Gastroesophageal sphincter (tissue), 3 donors: ENCODE measurements at regions not wholly inside any gene's neighbourhood (a gene's known extent, or its start where the extent isn't known, plus 50 kb on each side); places are given as distances from the start of the nearest gene placed in this dataset.

Experiments used
- CTCF ChIP-seq, 4 experiments: fragments of 200-600 bp in 2 of 4; fragments of 450-650 bp in 2 of 4; sonication (generic) in 1 of 4; IDR thresholded peaks; one replicate each; pipeline ENCODE4 v1.5.1; 2017 to 2019; ENCODE audit warnings: antibody characterized with exemption in 4 of 4, mild to moderate bottlenecking in 2 of 4, moderate library complexity in 2 of 4
- EP300 ChIP-seq: sonication (generic); formaldehyde crosslinking; IDR thresholded peaks from one replicate; pipeline ENCODE4 v1.6.1; 2017; ENCODE audit warnings: antibody characterized with exemption, mild to moderate bottlenecking
- POLR2A ChIP-seq, 2 donors: fragments of 450-650 bp; IDR thresholded peaks; one replicate each; pipeline ENCODE4 v1.6.1; 2017; ENCODE audit warnings: antibody characterized with exemption in 2 of 2, mild to moderate bottlenecking in 2 of 2, moderate library complexity in 1 of 2
- POLR2AphosphoS5 ChIP-seq: sonication (generic); formaldehyde crosslinking; IDR thresholded peaks from one replicate; pipeline ENCODE4 v1.6.1; 2017; ENCODE audit warnings: antibody characterized with exemption

- TF ChIP-seq CTCF (IDR thresholded peaks at IDR 0.05) (no peak), POLR2A (IDR thresholded peaks at IDR 0.05) (no peak), POLR2AphosphoS5 (no peak), EP300 (no peak)
Observed at GRCh38 chr18:25495606-25496005, 143.6 kb upstream of the ZNF521 start.
